ENCODE measurements at regions not wholly inside any gene's neighbourhood (a gene's known extent, or its start where the extent isn't known, plus 50 kb on each side); places are given as distances from the start of the nearest gene placed in this dataset.

GRCh38 chr6:6998194-6998569, 109.6 kb upstream of the RREB1 start:
- Histone ChIP-seq H3F3A (ENCODE audit: insufficient read depth, low read length) (no peaks in the 10 kb centered on the region), H3K4me1 (ENCODE audit: insufficient read depth, low read length, severe bottlenecking) (no peaks in the 10 kb centered on the region), H3K79me2 (ENCODE audit: insufficient read depth, low read length) (no peaks in the 10 kb centered on the region), H3K36me3 (ENCODE audit: insufficient read depth, low read length) (no peaks in the 10 kb centered on the region), H3K9ac (ENCODE audit: low read length) (no peak overlapping the region), H3K4me3 (ENCODE audit: low read depth, low read length, poor library complexity, severe bottlenecking) (no peak overlapping the region), H3K9me3 (ENCODE audit: low read length) (no peaks in the 10 kb centered on the region), H4K20me1 (ENCODE audit: insufficient read depth, low read length) (no peaks in the 10 kb centered on the region), H3K27me3 (ENCODE audit: insufficient read depth, low read length) (0 out of 2 replicates have a peak, but pooled peaks cover 3% of the 10 kb centered on the region), H3K9me2 (ENCODE audit: low read depth, low read length) (no peaks in the 10 kb centered on the region), H3K4me2 (ENCODE audit: low read length) (no peak overlapping the region), H2AFZ (ENCODE audit: low read length) (no peak overlapping the region), H3K27ac (ENCODE audit: low read depth, low read length, poor library complexity, severe bottlenecking) (no peak overlapping the region)
- TF ChIP-seq CTCF (IDR thresholded peaks at IDR 0.05; ENCODE audit: low read length) (no peak), EZH2 (IDR thresholded peaks at IDR 0.05; ENCODE audit: borderline replicate concordance, low read length) (no peak)

GRCh38 chr6:7000825-7001777, 106.7 kb upstream of the RREB1 start:
- no peak overlapping the region for H3K27ac ChIP-seq (ENCODE audit: low read depth, low read length, poor library complexity, severe bottlenecking)
- H3K79me2 ChIP-seq (ENCODE audit: insufficient read depth, low read length) = no peaks in the 10 kb centered on the region
- no peaks in the 10 kb centered on the region for H3K4me1 ChIP-seq (ENCODE audit: insufficient read depth, low read length, severe bottlenecking)
- no peaks in the 10 kb centered on the region for H3K36me3 ChIP-seq (ENCODE audit: insufficient read depth, low read length)
- no peaks in the 10 kb centered on the region for H3K9me2 ChIP-seq (ENCODE audit: low read depth, low read length)
- H3K9ac ChIP-seq (ENCODE audit: low read length) = no peak overlapping the region
- H2AFZ ChIP-seq (ENCODE audit: low read length) = no peak overlapping the region
- no peak overlapping the region for H3K4me3 ChIP-seq (ENCODE audit: low read depth, low read length, poor library complexity, severe bottlenecking)
- no peaks in the 10 kb centered on the region for H3K9me3 ChIP-seq (ENCODE audit: low read length)
- no peaks in the 10 kb centered on the region for H4K20me1 ChIP-seq (ENCODE audit: insufficient read depth, low read length)
- TF ChIP-seq CTCF (IDR thresholded peaks at IDR 0.05; ENCODE audit: low read length) = no peak
- TF ChIP-seq EZH2 (IDR thresholded peaks at IDR 0.05; ENCODE audit: borderline replicate concordance, low read length) = no peak
- no peaks in the 10 kb centered on the region for H3F3A ChIP-seq (ENCODE audit: insufficient read depth, low read length)
- no peak overlapping the region for H3K4me2 ChIP-seq (ENCODE audit: low read length)
- H3K27me3 ChIP-seq (ENCODE audit: insufficient read depth, low read length) = 0 out of 2 replicates have a peak, but pooled peaks cover 3% of the 10 kb centered on the region

GRCh38 chr6:7003041-7003440, 104.7 kb upstream of the RREB1 start:
- TF ChIP-seq CTCF (IDR thresholded peaks at IDR 0.05; ENCODE audit: low read length) = no peak
- H3F3A ChIP-seq (ENCODE audit: insufficient read depth, low read length) = no peaks in the 10 kb centered on the region
- H3K9ac ChIP-seq (ENCODE audit: low read length) = no peak overlapping the region
- no peaks in the 10 kb centered on the region for H3K36me3 ChIP-seq (ENCODE audit: insufficient read depth, low read length)
- no peaks in the 10 kb centered on the region for H3K4me1 ChIP-seq (ENCODE audit: insufficient read depth, low read length, severe bottlenecking)
- no peaks in the 10 kb centered on the region for H3K9me2 ChIP-seq (ENCODE audit: low read depth, low read length)
- H4K20me1 ChIP-seq (ENCODE audit: insufficient read depth, low read length) = no peaks in the 10 kb centered on the region
- H3K9me3 ChIP-seq (ENCODE audit: low read length) = no peaks in the 10 kb centered on the region
- H3K27me3 ChIP-seq (ENCODE audit: insufficient read depth, low read length) = no peaks in the 10 kb centered on the region
- H3K4me2 ChIP-seq (ENCODE audit: low read length) = no peak overlapping the region
- H3K4me3 ChIP-seq (ENCODE audit: low read depth, low read length, poor library complexity, severe bottlenecking) = no peak overlapping the region
- H2AFZ ChIP-seq (ENCODE audit: low read length) = no peak overlapping the region
- H3K27ac ChIP-seq (ENCODE audit: low read depth, low read length, poor library complexity, severe bottlenecking) = no peak overlapping the region
- H3K79me2 ChIP-seq (ENCODE audit: insufficient read depth, low read length) = no peaks in the 10 kb centered on the region
